Thymus (tissue), 11 donors: ENCODE measurements at regions not wholly inside any gene's neighbourhood (a gene's known extent, or its start where the extent isn't known, plus 50 kb on each side); places are given as distances from the start of the nearest gene placed in this dataset.

Experiments used
- DNase-seq, 9 donors: peaks; one replicate each; pipeline ENCODE4 v3.0.0-alpha.2; 2013; ENCODE audit warnings: low spot score in 9 of 9, low read depth in 6 of 9, missing footprints in 1 of 9
- H3K27ac ChIP-seq, 2 donors: one replicate each; pipeline ENCODE4 v1.5.1; 2013; ENCODE audit warnings: control low read depth in 1 of 2, low read depth in 1 of 2, low read length in 1 of 2, mild to moderate bottlenecking in 1 of 2, moderate library complexity in 1 of 2
- H3K27me3 ChIP-seq, 2 donors: one replicate each; pipeline ENCODE4 v1.5.1; 2013; ENCODE audit warnings: low read length in 1 of 2; ENCODE audit not compliant: control insufficient read depth in 2 of 2, insufficient read depth in 1 of 2
- H3K36me3 ChIP-seq, 2 donors: one replicate each; pipeline ENCODE4 v1.5.1; 2013; ENCODE audit warnings: low read length in 1 of 2, mild to moderate bottlenecking in 1 of 2, moderate library complexity in 1 of 2; ENCODE audit not compliant: control insufficient read depth in 2 of 2, insufficient read depth in 2 of 2
- H3K4me1 ChIP-seq, 2 donors: one replicate each; pipeline ENCODE4 v1.5.1; 2013; ENCODE audit warnings: low read length in 2 of 2; ENCODE audit not compliant: control insufficient read depth in 2 of 2, insufficient read depth in 2 of 2
- H3K4me3 ChIP-seq, 2 donors: one replicate each; pipeline ENCODE4 v1.5.1; 2013; ENCODE audit warnings: low read length in 2 of 2, control low read depth in 1 of 2, mild to moderate bottlenecking in 1 of 2
- H3K9me3 ChIP-seq, 2 donors: one replicate each; pipeline ENCODE4 v1.5.1; 2013; ENCODE audit warnings: low read length in 1 of 2, mild to moderate bottlenecking in 1 of 2; ENCODE audit not compliant: control insufficient read depth in 2 of 2, insufficient read depth in 1 of 2
- WGBS: extraction: QIAGEN DNeasy Blood & Tissue Kit; methylation state at CpG from one replicate; pipeline ENCODE4 v1.1.7; 2013; 5-methylcytosine and 5-hydroxymethylcytosine counted together
- donor health status: healthy.

DNA sequence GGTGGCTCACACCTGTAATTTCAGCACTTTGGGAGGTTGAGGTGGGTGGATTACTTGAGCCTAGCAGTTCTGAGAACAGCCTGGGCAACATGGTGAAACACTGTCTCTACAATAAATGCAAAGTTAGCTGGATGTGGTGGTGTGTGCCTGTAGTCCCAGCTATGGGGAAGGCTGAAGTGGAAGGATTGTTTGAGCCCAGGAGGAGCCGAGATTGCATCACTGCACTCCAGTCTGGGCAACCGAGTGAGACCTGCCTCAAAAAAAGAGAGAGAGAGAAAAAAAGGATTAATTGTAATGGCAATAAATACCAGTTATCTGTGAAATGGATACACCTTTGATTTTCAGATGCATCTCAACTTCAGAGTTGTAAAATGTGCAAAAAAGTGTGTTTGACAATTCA is 58.8 kb downstream of the SPRY1 start:
- no peaks in the 10 kb centered on the region for H3K27me3 ChIP-seq
- no peaks in the 10 kb centered on the region for H3K36me3 ChIP-seq
- no peaks in the 10 kb centered on the region for H3K4me1 ChIP-seq
- no peak for DNase-seq
- 48% methylated on average over 2 of the region's 2 CpGs for WGBS
- no peak overlapping the region for H3K4me3 ChIP-seq
- H3K9me3 ChIP-seq: no peaks in the 10 kb centered on the region
- no peak overlapping the region for H3K27ac ChIP-seq

DNA sequence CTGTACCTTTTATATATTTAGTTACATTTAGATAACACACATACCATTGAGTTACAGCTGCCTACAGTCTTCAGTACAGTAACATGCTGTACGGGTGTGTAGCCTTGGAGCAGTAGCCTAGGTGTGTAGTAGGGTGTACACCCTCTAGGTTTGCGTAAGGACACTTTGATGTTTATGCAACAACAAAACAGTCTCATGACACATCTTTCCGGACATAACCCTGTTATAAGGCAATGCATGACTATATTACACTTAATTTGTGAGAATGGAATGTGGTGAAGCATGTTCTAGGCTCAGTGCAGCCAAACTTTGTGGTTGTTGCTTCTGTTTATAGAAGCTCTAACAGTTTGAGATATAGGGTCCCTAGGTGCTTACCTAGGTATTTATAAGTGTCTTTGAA is 65.4 kb downstream of the SPRY1 start:
- 98% methylated on average over 3 of the region's 3 CpGs for WGBS
- Histone ChIP-seq H3K9me3 (no peaks in the 10 kb centered on the region), H3K4me3 (no peak overlapping the region), H3K4me1 (no peaks in the 10 kb centered on the region), H3K27ac (no peak overlapping the region), H3K27me3 (no peaks in the 10 kb centered on the region), H3K36me3 (no peaks in the 10 kb centered on the region)
- no peak for DNase-seq

DNA sequence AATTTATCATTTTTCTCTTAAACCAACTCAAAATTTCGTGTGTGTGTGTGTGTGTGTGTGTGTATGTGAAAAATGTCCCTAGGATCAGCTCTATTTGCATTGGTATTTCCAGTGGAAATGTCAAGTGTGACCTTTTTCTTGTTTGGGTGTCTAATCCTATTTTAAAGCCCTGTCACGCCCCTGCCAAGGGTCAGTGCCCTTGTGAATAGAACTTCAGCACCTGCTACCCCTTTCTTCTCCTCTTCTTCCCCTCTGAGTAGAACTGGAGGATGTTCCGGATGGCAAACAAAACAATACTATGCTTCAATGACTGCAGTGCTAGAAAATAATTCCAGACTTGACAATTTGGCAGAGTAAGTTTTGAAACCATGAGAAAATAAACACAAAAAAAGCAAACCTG is 67.3 kb downstream of the SPRY1 start:
- H3K9me3 ChIP-seq: no peaks in the 10 kb centered on the region
- no peak overlapping the region for H3K27ac ChIP-seq
- H3K4me1 ChIP-seq: no peaks in the 10 kb centered on the region
- no peak for DNase-seq
- no peak overlapping the region for H3K4me3 ChIP-seq
- H3K36me3 ChIP-seq: no peaks in the 10 kb centered on the region
- H3K27me3 ChIP-seq: no peaks in the 10 kb centered on the region
- 78% methylated on average over 3 of the region's 3 CpGs for WGBS

DNA sequence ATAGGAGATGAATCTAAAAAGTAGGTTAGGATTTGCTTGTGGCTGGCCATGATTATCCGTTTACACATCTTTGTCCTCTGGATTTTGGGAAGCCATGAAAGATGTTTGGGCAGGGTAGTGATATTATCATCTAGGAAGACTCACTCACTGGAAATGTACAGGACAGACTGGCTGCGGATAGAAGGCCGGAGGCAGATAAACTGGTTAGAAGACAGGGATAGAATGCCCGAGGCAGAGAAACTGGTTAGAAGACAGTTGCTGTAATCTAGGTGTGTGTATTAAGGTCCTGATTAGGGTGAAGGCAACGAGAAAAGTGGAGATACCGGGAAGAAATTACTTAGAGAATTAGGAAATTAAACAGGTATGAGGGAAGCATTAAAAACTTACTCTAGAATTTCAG is 68.8 kb downstream of the SPRY1 start:
- DNase-seq: no peak
- no peaks in the 10 kb centered on the region for H3K36me3 ChIP-seq
- 73% methylated on average over 6 of the region's 6 CpGs for WGBS
- no peaks in the 10 kb centered on the region for H3K4me1 ChIP-seq
- H3K27me3 ChIP-seq: no peaks in the 10 kb centered on the region
- no peak overlapping the region for H3K27ac ChIP-seq
- no peaks in the 10 kb centered on the region for H3K9me3 ChIP-seq
- no peak overlapping the region for H3K4me3 ChIP-seq

DNA sequence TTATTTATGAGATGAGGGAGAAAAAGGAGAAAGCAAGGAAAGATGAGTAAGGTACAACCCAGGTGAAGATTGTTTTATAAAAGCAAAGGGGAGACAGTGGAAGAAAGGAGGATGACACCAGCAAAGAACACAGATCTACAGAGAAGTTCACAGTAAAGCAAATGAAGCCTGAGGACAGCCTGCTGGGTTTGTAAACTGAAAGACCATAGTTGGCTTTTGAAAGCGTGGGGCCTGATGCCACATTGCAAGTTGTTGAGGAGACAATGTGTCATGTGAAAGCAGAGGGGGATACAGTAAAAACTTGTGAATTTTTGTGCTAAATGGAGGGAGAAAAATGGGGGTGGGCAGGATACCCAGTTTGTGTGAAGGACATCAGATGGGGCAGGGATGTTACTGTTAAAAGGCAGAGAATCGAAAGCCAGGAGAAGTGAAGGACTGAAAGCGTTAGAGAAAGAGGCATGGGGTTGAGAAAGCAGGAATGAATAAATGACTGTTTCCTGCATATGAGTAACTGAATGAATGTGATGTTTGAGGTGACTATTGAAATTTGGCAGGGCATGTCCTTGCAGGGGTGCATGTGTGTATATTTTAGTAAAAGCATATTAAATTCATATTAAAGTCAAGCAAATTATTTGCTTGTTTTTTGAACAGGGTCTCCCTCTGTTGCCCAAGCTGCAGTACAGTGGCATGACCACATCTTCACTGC is 69.6 kb downstream of the SPRY1 start:
- Histone ChIP-seq H3K4me1 (no peaks in the 10 kb centered on the region), H3K9me3 (no peaks in the 10 kb centered on the region), H3K27ac (no peak overlapping the region), H3K36me3 (no peaks in the 10 kb centered on the region), H3K27me3 (no peaks in the 10 kb centered on the region), H3K4me3 (no peak overlapping the region)
- no peak for DNase-seq
- WGBS: 97% methylated on average over 3 of the region's 3 CpGs

DNA sequence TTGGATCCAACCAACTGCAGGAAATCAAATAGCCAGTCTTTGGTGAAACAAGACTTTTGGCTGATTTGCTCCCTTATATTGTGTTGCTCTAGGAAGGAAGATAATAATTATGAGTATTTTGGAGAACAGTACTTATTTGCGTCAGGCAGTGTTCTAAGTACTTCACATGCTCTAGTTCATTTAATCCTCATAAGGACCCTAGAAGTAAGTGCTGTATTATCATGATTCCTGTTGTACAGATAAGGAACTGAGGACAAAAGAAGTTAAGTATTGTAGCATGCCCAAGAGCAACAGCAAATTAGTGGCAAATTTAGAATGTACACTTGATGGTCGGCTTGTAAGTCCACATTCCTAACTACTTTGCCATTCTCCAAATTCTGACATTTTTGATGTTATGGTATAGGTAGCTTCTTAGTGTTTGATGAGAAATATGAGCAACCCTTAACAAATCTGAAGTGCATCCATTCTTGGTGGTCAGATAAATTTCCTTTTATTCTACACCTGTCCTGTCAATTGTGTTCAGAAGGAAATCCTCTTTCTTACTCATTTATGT is 72.0 kb downstream of the SPRY1 start:
- Histone ChIP-seq H3K36me3 (no peaks in the 10 kb centered on the region), H3K27ac (no peak overlapping the region)
- 79% methylated on average over 2 of the region's 2 CpGs for WGBS

DNA sequence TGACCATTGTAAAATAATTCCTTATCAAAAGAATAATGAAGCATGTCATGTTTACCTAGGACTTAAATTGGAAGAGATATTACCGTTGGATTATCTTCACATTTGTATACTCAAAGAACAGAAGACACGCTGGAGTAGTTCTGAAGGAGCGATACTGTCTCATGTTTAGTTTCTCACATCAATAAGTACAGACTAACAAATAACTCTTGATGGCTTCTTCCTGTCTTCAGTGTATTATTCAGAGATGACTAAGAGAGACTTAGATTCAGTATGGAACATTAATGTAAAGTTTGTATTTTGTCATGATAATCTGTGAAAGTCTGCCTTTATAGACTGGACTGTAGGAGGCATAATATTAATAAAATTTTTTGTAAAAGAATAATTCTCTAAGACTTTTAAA is 72.7 kb downstream of the SPRY1 start:
- no peaks in the 10 kb centered on the region for H3K27me3 ChIP-seq
- DNase-seq: no peak
- H3K27ac ChIP-seq: no peak overlapping the region
- no peaks in the 10 kb centered on the region for H3K36me3 ChIP-seq
- H3K4me1 ChIP-seq: no peaks in the 10 kb centered on the region
- no peak overlapping the region for H3K4me3 ChIP-seq
- H3K9me3 ChIP-seq: no peaks in the 10 kb centered on the region
- WGBS: 97% methylated on average over 3 of the region's 3 CpGs

More for the DNA sequence above, 72.0 kb downstream of the SPRY1 start:
- Histone ChIP-seq H3K9me3 (no peaks in the 10 kb centered on the region), H3K4me1 (no peaks in the 10 kb centered on the region), H3K27me3 (no peaks in the 10 kb centered on the region), H3K4me3 (no peak overlapping the region)
- DNase-seq: no peak

DNA sequence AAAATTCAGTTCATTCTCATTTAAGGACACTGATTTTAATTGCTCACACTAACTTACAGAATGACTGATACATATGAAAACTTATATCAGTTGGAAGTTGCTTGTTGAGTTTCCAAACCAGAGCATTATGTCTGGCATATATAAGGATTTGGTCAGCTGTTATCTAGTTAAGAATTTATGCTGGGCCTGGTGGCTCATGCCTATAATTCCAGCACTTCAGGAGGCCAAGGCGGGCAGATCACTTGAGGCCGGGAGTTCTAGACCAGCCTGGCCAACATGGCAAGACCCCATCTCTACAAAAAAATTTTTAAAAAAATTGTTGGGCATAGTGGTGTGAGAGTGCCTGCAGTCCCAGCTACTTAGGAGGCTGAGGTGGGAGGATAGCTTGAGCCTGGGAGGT is 73.1 kb downstream of the SPRY1 start:
- no peaks in the 10 kb centered on the region for H3K36me3 ChIP-seq
- no peak overlapping the region for H3K4me3 ChIP-seq
- 72% methylated on average over 2 of the region's 2 CpGs for WGBS
- no peaks in the 10 kb centered on the region for H3K27me3 ChIP-seq
- DNase-seq: no peak
- H3K9me3 ChIP-seq: no peaks in the 10 kb centered on the region
- no peaks in the 10 kb centered on the region for H3K4me1 ChIP-seq
- H3K27ac ChIP-seq: no peak overlapping the region

DNA sequence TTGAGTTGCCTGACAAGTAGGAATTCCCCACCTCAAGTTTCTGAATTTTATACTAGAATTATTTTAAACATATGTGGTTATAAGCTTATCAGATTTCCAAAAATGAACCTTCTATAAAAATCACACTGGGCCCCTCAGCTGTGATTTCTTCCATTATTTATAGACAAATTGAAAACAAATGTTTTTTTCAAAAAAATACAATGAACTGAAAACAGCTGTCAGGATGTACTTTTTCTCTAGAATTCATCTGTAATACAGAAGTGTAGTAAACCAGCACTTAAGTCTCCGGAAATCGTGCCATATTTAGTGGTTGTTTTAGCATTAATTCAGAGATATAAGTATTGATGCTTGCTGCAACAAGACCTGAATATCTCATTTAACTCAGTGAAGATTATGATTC is 74.0 kb downstream of the SPRY1 start:
- Histone ChIP-seq H3K4me1 (no peaks in the 10 kb centered on the region), H3K36me3 (no peaks in the 10 kb centered on the region), H3K4me3 (no peak overlapping the region), H3K27ac (no peak overlapping the region), H3K27me3 (no peaks in the 10 kb centered on the region), H3K9me3 (no peaks in the 10 kb centered on the region)
- WGBS: 95% methylated on average over 2 of the region's 2 CpGs
- DNase-seq: no peak
